NCI-H446 treated with DMSO at 0.1 percent for 48 hours (cell line): ENCODE measurements at regions not wholly inside any gene's neighbourhood (a gene's known extent, or its start where the extent isn't known, plus 50 kb on each side); places are given as distances from the start of the nearest gene placed in this dataset.

ENCODE experiments used
- DNase-seq: peaks from one replicate; lab custom pipeline; 2025; lab: John Stamatoyannopoulos, UW

DNA sequence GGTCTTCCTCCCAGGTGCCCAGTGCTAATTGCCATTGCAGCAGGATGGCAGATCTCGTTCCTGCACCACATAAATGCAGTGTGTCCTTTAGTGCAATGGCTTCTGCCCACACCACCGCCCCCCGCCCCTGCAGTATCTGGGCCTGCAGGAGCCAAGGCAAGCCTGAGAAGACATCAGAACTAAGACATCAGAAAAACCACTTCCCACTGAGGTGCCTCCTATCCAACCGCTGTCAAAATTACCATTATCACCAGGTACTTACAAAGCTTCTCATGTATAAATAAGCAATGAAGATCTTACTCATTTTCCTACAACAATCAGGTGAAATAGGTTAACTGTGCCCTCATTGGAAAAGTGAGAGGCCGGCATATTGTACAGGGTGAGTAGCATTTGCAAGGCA, 228.8 kb downstream of the FBXO15 start:
- DNase-seq = no peak

DNA sequence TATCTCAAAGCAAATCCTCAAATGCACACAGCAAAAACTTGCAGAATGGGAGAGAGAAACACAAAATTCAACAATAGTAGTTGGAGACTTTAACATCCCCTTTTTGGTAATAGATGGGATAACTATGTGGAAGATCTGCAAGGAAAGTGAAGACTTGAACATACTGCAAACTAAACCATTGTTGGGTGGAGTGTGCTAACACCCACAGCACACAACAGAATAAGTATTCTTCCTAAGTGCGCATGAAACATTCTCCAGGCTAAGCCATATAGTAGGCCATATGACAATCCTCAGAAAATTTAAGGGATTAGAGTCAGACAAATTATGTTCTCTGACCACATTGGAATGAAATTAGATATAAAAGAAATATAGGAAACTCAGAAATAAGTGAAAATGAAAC, 230.6 kb downstream of the FBXO15 start:
- no peak for DNase-seq

DNA sequence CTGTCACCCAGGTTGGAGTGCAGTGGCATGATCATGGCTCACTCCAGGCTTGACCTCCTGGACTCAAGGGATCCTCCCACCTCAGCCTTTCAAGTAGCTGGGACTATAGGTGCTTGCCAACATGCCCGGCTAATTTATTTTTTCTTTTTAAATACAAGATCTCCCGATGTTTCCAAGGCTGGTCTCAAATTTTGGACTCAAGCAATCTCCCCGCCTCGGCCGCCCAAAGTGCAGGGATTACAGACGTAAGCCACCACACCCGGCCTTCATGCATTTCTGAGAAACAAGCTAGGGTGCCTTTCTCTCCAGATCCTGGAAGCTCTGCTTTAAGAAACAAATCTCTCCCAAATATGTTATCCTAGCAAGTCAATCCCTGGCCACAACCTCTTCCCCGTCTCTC, 234.1 kb downstream of the FBXO15 start:
- DNase-seq = no peak

DNA sequence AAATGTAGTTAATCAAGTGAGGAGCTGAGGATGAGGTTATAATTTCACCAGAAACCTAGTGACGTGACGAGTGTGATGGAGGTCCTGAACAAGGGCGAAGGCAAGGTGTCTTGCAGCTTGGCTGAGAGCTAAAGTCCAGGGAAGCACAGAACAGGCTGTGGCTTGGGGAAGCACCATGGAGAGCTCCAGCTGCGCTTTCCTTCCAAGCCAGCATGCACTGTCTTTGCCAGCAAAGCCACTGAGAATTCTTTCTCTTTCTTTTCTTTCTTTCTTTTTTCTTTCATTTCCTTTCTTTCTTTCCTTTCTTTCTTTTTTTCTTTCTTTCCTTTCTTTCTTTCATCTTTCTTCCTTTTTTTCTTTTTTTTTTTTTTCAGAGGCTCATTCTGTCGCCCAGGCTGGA, 239.3 kb downstream of the FBXO15 start:
- no peak for DNase-seq

DNA sequence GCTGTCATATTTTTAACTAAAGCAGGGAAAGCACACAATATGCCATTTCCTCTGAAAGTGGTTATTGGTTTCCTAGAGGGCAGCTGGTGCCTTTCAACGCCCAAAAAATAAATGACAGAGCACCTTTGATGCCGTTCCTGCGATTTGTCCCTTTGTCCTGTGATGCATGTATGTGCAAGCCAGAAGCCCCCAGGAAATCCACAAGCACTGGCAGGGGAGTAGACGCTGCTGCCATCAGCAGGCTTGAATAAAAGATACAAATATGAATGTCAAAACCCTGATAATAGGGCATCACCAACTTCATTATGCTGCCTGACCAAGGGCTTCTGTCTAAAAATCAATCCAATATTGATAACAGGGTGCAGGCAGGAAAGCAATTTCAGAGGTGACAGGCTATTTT, 246.1 kb downstream of the FBXO15 start:
- DNase-seq = no peak

DNA sequence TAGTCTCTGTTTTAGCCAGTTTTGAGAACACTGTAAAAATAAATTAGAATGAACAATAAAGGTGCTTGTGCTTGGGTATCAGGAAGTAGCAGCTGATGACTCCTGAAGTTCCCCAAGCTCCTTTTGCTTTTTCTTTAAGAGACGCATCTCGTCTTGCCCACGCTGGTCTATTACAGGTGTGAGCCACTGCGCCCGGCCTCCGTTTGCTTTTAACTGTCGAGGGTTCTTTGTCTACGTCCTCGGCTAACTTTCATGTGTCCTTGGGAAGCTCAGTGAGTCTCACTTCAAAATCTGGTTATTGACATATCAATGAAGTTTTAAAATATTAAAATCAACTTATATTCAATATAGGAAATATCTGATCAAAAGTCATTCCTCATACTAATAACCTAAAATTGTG, 246.5 kb downstream of the FBXO15 start:
- no peak for DNase-seq

DNA sequence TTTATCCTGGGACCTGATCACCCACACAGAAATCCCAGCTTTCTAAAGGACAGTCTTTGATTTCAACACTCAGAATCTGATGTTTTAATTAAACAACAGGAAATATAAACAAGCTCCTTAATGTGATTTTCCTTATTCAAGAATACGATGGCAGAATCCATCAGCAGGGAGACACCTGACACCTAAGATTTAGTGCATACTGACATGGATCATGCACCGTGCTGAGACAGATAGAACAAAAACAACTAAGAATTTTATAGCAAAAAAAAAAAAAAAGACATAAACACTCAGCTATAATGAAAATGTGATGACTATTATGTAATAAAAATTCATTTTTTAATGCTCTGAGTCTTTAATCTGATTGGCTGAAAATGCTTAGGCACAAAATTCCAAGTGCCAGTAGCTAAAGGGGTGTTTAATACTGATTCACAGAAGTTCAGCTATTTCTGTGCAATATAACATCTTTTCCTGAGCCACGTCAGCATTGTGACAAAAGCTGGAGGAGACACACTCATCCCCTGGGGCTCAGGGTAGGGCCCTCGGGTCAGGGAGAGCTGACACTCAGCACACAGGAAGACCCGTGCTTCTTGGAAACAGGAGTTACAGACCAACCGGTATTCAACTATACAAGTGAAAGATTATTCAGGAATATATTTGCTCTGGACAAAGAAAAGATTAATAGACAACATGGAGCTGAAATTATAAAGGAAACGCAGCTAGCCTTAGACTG, 247.4 kb downstream of the FBXO15 start:
- no peak for DNase-seq

DNA sequence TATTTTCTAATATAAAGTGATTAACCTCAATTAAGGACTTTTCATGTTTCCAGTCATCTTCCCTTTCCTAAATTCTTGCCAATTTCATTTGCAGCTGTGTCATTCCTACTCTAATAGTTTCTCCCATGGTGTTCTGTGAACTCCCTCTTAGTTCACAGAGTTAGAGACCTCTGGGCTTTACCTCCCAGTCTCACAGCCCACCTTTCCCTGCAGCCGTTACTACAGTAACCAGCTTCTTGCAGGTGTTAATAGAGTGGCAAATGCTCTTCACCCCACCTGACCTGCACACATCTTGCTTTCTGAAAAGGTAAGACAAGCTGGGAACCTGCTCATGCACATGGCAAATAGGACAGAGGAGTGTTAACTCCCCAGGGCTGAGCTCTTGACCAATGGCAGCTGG, 250.1 kb downstream of the FBXO15 start:
- DNase-seq = no peak

DNA sequence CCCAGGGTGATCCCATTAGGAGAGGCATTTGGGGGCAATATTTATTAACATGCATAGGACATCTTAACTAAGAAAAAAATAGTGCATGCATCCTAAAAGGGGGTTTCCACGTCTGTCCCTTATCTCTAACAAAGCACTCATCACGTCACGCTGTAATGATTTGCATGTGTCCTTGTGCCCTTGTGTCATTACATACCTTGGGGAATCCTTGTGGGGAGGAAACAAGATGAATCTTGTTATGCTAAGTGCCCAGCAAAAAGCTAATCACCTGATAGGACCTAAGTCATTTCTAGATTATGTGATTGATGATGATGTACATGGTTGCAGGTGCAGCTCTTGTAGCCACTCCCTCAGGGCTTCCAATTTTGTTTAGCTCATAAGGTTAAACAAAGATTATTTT, 250.9 kb downstream of the FBXO15 start:
- no peak for DNase-seq

DNA sequence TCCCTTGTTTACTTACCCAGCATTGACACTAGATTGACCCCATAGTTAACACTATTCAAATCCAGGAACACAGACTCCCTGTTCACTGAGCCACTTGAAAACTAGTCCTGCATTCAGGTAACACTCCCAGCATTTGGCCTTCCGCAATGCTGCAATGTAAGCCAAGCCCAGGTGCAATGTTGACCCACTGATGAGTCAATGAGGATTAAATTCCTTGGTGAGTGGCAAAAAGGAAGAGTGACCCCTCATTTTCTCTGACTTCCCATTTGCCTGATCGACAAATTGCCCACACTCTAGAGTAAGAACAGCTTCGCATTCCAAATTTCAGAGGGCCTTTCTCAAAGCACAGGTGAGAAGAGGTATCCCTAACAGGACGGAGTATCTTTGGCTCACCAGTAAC, 251.9 kb downstream of the FBXO15 start:
- no peak for DNase-seq

DNA sequence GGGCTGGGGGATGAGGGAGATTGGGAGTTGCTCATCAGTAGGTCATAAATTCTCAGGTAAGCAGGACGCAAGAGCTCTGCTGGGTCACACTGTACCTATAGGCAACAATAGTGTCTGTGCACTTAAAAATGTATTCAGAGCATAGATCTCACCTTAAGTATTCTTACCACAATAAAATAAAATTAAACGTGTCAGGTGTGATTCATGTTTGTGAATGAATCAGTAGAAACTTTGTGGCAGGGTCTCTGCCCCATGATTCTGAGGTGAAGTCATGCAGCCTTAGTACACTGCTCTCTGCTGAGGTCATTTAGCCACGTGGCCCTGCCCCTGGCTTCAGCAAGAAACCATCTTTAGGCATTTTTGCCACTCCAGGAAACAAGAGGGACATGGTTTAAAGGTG, 253.8 kb downstream of the FBXO15 start:
- DNase-seq = no peak

DNA sequence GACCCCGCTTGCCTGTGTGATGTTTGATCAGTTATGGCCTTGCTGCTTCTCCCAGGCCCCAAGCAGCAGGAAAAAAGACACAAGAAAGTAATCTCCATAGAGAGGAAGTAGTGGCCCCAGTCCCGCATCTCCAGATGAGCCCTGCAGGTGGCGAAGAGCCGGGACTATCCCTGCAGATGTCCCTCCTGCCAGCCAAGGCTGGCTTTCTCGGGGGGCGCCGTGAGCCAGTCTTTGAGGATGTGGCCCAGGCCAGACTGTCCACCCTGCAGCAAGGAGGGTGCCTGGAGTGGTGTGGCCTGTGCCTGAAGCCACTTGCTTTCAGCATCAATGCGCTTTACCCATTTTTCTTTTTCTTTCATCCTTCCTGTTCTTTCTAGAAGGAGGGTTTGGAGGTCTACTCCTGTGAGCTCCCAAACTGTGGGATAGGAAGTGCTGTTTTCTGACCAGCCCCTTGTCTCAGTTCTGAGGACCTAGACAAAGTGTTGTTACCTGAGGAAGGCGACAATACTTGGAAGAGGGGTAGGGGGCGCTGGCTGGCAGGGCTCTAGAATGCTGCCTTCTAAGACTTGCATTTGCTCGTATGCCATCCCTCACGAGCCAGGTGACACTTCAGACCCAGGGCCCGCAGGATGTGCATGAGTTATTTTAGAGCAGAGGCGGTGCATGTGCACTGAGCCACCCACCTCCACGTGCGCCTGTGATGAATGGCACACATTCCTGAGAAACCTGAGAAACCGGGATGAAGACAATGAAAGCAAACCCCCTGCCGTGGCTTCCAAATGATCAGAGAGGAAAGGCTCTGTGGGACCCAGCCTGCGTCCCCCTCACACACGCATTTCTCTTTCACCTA, 255.8 kb downstream of the FBXO15 start:
- no peak for DNase-seq

DNA sequence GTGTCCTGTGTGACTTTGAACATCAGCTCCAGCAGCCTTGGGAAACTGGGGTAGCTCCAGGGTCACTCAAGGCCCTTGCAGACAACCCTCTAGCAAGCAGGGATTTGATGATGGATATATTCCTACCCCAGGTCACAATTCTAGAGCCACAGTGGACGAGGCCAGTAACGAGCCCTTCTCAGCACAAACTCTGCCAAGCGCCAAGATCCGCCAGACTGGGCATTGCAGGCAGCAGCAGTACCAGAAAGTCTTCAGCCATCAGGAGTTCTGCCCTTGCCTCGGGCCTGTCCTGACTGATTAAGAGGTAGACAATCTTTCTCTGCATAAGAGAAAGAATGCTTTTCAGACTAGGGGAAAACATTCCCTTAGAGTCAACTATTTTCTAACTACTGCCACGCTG, 259.1 kb downstream of the FBXO15 start:
- DNase-seq = no peak

DNA sequence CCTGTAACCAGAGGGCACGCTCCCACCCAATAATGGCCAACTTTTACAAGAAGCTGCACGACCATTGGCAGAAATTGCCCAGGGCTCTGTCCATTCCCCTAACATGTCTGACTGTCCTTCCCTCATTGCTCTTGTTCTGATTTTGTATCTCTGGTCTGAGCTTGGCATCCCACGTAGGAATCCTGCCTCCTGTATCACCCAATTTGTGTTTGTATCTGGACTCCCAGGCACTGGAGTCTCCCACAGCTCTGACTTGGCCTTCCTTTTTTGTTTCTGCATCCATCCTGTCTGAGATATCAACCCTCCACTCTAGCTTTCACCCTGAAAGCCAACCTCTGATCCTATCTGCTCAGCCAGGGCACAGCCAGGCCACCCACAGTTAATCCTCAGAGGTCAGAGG, 259.8 kb downstream of the FBXO15 start:
- DNase-seq = no peak

DNA sequence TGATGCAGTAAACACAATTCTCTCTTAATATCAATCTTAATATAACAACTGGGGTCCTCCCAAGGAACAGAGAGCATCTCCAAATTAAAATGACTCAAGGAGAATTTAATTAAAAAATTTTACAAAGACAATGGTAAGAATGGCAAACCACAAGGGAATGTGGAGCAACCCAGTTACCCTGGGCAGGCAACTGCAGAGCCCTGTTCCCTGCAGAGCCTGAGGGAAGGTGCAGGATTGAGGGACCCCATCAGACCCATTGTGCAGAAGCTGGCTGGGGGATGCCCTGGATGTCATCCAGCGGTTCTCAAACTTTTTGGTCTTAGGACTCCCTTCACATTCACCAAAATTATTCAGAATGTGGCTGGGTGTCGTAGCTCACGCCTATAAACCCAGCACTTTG, 262.8 kb downstream of the FBXO15 start:
- DNase-seq = no peak

DNA sequence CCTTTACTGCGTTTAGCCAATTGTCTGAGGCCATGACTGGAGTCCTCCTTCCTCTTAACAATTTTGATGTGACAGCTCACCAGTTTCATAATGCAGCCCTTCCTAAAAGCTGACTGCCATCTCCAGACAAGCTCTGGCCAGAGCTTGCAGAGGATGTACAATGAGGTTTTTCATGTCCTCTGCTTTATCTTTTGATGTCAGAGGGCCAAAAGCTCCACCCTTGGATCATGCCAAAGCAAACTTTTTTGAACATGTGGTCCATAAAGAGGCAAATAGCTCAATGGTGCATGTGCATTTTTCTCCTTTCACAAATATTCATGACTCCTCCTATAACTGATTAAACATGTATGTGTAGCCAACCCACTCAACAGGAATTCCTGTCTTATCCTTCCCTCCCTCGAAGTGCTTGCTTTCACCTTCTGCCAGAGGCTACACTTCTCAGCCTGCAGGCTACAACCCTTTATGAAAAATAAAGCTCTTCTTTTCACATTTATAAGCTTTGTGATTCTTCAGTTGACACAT, 266.2 kb downstream of the FBXO15 start:
- DNase-seq = no peak

DNA sequence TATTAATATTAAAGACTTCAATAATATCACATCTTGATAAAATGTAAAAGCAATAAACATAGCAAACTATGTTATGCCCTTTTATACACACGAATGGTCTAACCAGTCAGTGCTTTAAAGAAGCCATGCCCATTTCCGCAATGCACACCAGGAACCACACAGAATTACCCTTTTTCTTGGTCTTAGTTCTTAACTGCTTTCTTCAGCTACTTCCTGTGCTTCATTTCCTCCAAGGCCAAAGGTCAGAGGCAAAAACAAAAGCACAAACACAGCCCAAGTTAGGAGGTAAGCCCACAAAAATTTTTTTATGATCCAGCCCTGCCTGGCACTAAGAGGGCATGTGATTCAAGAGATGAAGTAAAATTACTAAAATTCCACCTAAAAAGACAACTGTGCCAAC, 267.2 kb downstream of the FBXO15 start:
- no peak for DNase-seq

DNA sequence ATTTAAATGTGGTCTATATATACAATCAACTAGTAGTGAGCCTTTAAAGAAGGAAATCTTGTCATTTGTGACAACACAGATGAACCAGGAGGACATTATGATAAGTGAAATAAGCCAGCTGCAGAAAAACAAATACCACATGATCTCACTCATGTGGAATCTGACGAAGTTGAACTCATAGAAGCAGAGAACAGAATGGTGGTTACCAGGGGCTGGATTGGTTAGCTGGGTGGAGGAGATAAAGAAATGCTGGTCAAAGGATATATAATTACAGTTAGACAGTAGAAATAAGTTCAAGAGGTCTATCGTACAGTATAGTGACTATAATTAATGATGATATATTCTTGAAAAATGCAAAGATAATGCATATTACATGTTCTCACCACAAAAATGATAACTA, 267.9 kb downstream of the FBXO15 start:
- DNase-seq = no peak

DNA sequence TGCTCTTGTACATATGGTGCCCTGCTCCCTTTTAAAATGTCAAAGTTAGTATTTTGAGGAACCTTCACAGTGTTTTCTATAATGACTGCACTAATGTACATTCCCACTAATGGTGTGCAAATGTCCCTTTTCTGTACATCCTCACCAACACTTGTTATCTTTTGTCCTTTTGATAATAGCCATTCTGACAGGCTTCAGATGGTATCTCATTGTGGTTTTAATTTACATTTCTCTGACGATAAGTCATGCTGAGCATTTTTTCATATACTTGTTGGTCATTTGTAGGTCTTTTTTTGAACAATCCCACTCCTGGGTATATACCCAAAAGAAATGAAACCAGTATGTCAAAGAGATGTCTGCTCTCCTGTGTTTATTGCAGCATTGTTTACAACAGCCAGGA, 268.3 kb downstream of the FBXO15 start:
- no peak for DNase-seq

DNA sequence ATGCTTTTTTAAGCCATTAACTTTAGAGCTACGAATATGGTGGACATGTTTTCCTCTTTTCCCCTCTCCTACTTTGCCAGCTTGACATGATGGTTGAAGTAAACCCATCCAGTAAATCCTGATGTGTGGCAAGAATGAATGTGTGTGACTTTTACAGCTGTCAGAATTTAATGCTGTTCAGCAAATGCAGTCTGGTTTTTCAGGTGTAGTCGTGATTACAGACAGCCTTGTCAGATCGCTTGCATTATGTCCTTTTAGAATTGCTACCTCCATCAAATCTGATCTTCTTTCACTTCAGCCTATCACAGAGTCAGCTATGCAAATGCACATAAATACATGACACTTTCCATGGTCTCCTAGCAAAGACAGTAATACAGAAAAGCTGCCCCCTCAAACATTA, 278.5 kb downstream of the FBXO15 start:
- DNase-seq = no peak

DNA sequence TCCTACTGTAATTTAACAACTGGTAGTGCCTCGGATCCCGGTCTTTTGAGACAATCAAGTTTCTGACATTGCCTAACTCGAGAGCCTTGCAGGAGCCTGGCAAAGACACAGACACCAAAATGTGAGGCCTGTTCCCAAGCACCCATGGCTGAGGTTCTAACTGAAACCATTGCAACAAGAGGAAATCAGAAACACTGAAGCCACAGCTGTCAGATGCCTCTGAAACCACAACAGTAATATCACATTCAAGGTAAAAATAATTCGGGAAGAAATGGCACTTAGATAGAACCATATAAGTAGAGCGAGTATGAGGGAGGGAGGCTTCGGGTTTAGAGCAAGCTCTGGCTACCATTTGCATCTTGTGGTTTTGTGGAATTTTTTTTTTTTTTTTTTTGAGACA, 285.9 kb downstream of the FBXO15 start:
- no peak for DNase-seq

DNA sequence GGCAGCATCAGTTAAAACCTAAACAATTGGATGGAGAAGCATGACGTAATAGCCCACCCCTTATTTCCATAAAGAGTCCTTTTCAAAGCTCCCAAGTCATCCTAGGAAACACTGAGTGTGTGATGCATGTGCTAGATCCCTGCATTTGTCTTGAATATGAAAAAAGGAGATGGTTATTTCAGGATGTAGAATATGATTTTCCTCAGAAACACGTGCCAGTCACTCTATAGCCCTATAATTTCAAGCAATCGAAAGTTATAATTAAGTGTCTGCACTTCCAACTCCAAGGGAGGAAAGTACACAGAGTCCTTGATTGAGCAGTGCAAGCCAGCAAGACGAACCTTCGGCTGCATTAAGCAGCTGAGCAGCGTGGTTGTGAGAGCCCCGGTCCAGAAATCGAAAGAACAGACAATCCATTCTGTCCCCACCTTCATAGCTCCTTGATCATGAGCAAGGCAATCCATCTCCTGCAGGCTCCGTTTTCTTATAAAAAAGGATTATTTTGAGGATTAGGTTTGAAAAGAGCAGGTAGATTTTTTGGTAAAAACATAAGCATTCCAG, 287.7 kb downstream of the FBXO15 start:
- DNase-seq = no peak
